OCI-LY7 (cell line): ENCODE measurements at regions not wholly inside any gene's neighbourhood (a gene's known extent, or its start where the extent isn't known, plus 50 kb on each side); places are given as distances from the start of the nearest gene placed in this dataset.

Experiments used
- CTCF ChIP-seq: fragments of 200-600 bp; sonication (generic); conservative IDR thresholded peaks from 2 replicates; pipeline ENCODE4 v1.5.1; 2014; ENCODE audit warnings: mild to moderate bottlenecking, antibody characterized with exemption, low read length, moderate library complexity, mixed read lengths
- EZH2phosphoT487 ChIP-seq: fragments of 200-600 bp; sonication (generic); IDR thresholded peaks from 2 replicates; pipeline ENCODE4 v1.6.1; 2018; ENCODE audit warnings: low read depth, borderline replicate concordance, mild to moderate bottlenecking, mixed run types, antibody characterized with exemption, low read length, moderate library complexity, mixed read lengths

DNA sequence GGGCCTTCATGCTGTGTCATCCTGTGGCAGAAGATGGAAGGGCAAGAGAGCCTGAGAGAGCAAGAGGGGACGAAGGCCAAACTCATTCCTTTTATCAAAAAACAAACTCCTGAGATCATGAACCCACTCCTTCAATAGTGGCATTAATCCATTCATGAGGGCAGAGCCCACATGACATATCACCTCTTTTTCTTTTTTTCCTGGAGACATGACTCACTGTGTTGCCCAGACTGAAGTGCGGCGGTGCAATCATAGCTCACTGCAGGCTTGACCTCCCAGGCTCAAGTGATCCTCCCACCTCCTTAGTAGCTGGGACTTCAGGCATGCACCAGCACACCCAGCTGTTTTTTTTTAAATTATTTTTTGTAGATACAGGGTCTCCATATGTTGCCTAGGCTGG, 92.0 kb upstream of the RNU6-1 start:
- TF ChIP-seq CTCF: no peak
- no peak for TF ChIP-seq EZH2phosphoT487
